ENCODE measurements at regions not wholly inside any gene's neighbourhood (a gene's known extent, or its start where the extent isn't known, plus 50 kb on each side); places are given as distances from the start of the nearest gene placed in this dataset.

- no peak for TF ChIP-seq EZH2 (IDR thresholded peaks at IDR 0.05; ENCODE audit: borderline replicate concordance, low read length)
- TF ChIP-seq, protein P1, sequence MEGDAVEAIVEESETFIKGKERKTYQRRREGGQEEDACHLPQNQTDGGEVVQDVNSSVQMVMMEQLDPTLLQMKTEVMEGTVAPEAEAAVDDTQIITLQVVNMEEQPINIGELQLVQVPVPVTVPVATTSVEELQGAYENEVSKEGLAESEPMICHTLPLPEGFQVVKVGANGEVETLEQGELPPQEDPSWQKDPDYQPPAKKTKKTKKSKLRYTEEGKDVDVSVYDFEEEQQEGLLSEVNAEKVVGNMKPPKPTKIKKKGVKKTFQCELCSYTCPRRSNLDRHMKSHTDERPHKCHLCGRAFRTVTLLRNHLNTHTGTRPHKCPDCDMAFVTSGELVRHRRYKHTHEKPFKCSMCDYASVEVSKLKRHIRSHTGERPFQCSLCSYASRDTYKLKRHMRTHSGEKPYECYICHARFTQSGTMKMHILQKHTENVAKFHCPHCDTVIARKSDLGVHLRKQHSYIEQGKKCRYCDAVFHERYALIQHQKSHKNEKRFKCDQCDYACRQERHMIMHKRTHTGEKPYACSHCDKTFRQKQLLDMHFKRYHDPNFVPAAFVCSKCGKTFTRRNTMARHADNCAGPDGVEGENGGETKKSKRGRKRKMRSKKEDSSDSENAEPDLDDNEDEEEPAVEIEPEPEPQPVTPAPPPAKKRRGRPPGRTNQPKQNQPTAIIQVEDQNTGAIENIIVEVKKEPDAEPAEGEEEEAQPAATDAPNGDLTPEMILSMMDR (IDR thresholded peaks at IDR 0.05; ENCODE audit: low read length): no peak
- H3K36me3 ChIP-seq (ENCODE audit: insufficient read depth, low read length): no peaks in the 10 kb centered on the region
- no peaks in the 10 kb centered on the region for H3K9me2 ChIP-seq (ENCODE audit: low read depth, low read length)
- no peaks in the 10 kb centered on the region for H4K20me1 ChIP-seq (ENCODE audit: insufficient read depth, low read length)
- no peaks in the 10 kb centered on the region for H3K79me2 ChIP-seq (ENCODE audit: insufficient read depth, low read length)
- no peak overlapping the region for H2AFZ ChIP-seq (ENCODE audit: low read length)
- no peak overlapping the region for H3K27ac ChIP-seq (ENCODE audit: low read depth, low read length, poor library complexity, severe bottlenecking)
- H3K9me3 ChIP-seq (ENCODE audit: low read length): no peaks in the 10 kb centered on the region
- no peaks in the 10 kb centered on the region for H3K4me1 ChIP-seq (ENCODE audit: insufficient read depth, low read length, severe bottlenecking)
- no peak overlapping the region for H3K4me3 ChIP-seq (ENCODE audit: low read depth, low read length, poor library complexity, severe bottlenecking)
- no peak overlapping the region for H3K9ac ChIP-seq (ENCODE audit: low read length)
- H3F3A ChIP-seq (ENCODE audit: insufficient read depth, low read length): no peaks in the 10 kb centered on the region
- H3K27me3 ChIP-seq (ENCODE audit: insufficient read depth, low read length): no peaks in the 10 kb centered on the region
- no peak overlapping the region for H3K4me2 ChIP-seq (ENCODE audit: low read length)
Measured at GRCh38 chr18:11246495-11247300, 97.3 kb upstream of the PIEZO2 start.

DNA sequence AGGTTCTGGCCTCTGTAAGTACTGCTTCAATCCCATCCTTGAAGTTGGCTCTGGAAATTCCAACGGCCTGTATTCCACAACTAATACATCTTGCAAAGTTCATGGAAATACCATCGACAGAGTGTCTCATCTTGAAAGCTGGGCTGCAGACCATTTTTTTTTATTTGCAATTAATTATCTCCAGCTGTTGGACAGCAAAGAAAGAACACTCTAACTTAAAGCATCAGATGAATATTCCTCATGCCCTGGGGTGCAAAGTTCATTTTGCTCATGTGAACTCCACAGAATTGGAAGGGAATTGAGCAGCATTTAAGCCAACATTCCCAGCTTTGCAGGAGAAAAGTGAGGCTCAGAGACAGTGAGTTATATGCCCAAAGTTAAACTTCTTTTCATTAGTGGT is 96.5 kb upstream of the PIEZO2 start:
- no peak overlapping the region for H3K4me3 ChIP-seq (ENCODE audit: low read depth, low read length, poor library complexity, severe bottlenecking)
- no peak overlapping the region for H3K4me2 ChIP-seq (ENCODE audit: low read length)
- no peak overlapping the region for H3K9ac ChIP-seq (ENCODE audit: low read length)
- H4K20me1 ChIP-seq (ENCODE audit: insufficient read depth, low read length): no peaks in the 10 kb centered on the region
- no peaks in the 10 kb centered on the region for H3K79me2 ChIP-seq (ENCODE audit: insufficient read depth, low read length)
- no peaks in the 10 kb centered on the region for H3K27me3 ChIP-seq (ENCODE audit: insufficient read depth, low read length)
- H3K9me3 ChIP-seq (ENCODE audit: low read length): no peaks in the 10 kb centered on the region
- TF ChIP-seq EZH2 (IDR thresholded peaks at IDR 0.05; ENCODE audit: borderline replicate concordance, low read length): no peak
- TF ChIP-seq, protein P1 (IDR thresholded peaks at IDR 0.05; ENCODE audit: low read length): no peak
- H3K4me1 ChIP-seq (ENCODE audit: insufficient read depth, low read length, severe bottlenecking): no peaks in the 10 kb centered on the region
- H2AFZ ChIP-seq (ENCODE audit: low read length): no peak overlapping the region
- no peaks in the 10 kb centered on the region for H3K9me2 ChIP-seq (ENCODE audit: low read depth, low read length)
- H3K27ac ChIP-seq (ENCODE audit: low read depth, low read length, poor library complexity, severe bottlenecking): no peak overlapping the region
- H3F3A ChIP-seq (ENCODE audit: insufficient read depth, low read length): no peaks in the 10 kb centered on the region
- H3K36me3 ChIP-seq (ENCODE audit: insufficient read depth, low read length): no peaks in the 10 kb centered on the region

- Histone ChIP-seq H3K36me3 (ENCODE audit: insufficient read depth, low read length) (no peaks in the 10 kb centered on the region), H3F3A (ENCODE audit: insufficient read depth, low read length) (no peaks in the 10 kb centered on the region), H3K27ac (ENCODE audit: low read depth, low read length, poor library complexity, severe bottlenecking) (no peak overlapping the region), H3K9me2 (ENCODE audit: low read depth, low read length) (no peaks in the 10 kb centered on the region), H4K20me1 (ENCODE audit: insufficient read depth, low read length) (no peaks in the 10 kb centered on the region), H3K4me2 (ENCODE audit: low read length) (no peak overlapping the region), H3K79me2 (ENCODE audit: insufficient read depth, low read length) (no peaks in the 10 kb centered on the region), H3K9ac (ENCODE audit: low read length) (no peak overlapping the region), H3K9me3 (ENCODE audit: low read length) (0 out of 2 replicates have a peak, but pooled peaks cover 1% of the 10 kb centered on the region), H3K27me3 (ENCODE audit: insufficient read depth, low read length) (no peaks in the 10 kb centered on the region), H3K4me1 (ENCODE audit: insufficient read depth, low read length, severe bottlenecking) (no peaks in the 10 kb centered on the region), H3K4me3 (ENCODE audit: low read depth, low read length, poor library complexity, severe bottlenecking) (no peak overlapping the region), H2AFZ (ENCODE audit: low read length) (no peak overlapping the region)
- TF ChIP-seq, protein P1 (IDR thresholded peaks at IDR 0.05; ENCODE audit: low read length): no peak
- TF ChIP-seq EZH2 (IDR thresholded peaks at IDR 0.05; ENCODE audit: borderline replicate concordance, low read length): no peak
Measured at GRCh38 chr18:11237484-11237883, 88.1 kb upstream of the PIEZO2 start.
